Ovary (tissue), 3 donors: ENCODE measurements at regions not wholly inside any gene's neighbourhood (a gene's known extent, or its start where the extent isn't known, plus 50 kb on each side); places are given as distances from the start of the nearest gene placed in this dataset.

Experiments used
- POLR2A ChIP-seq: fragments of 450-650 bp; IDR thresholded peaks from one replicate; pipeline ENCODE4 v1.6.1; 2017; ENCODE audit warnings: antibody characterized with exemption, mild to moderate bottlenecking, moderate library complexity
- TF ChIP-seq, protein P1 (sequence below), 3 donors: fragments of 450-650 bp in 2 of 3; fragments of 200-600 bp in 1 of 3; IDR thresholded peaks; one replicate each; pipeline versions ENCODE4 v1.5.1 to v1.8.0; 2016 to 2022; ENCODE audit warnings: antibody characterized with exemption in 3 of 3, mild to moderate bottlenecking in 1 of 3
- donor health status: DM: no; HTN: no; CAD: no.

DNA sequence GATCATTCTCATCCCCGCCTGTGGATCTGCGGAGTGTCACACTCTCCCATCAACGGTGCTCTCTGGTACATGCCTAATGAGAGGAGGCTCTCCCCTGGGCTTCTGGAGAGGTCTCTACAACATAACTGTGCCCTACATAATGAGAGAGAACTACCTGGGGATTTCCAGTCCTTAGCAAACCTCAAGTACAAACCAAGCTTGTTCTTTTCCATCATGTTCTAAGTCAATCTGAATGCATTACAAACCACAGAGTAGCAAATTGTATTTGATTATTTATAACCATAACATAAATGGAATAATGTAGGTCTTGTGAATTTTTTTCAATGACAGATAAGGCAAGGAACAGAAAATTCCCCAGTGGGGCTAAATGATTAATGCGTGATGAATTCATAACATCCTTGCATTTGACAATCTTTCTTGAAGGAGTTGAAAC is 412.4 kb upstream of the NRP1 start:
- no peak for TF ChIP-seq POLR2A
- TF ChIP-seq, protein P1, sequence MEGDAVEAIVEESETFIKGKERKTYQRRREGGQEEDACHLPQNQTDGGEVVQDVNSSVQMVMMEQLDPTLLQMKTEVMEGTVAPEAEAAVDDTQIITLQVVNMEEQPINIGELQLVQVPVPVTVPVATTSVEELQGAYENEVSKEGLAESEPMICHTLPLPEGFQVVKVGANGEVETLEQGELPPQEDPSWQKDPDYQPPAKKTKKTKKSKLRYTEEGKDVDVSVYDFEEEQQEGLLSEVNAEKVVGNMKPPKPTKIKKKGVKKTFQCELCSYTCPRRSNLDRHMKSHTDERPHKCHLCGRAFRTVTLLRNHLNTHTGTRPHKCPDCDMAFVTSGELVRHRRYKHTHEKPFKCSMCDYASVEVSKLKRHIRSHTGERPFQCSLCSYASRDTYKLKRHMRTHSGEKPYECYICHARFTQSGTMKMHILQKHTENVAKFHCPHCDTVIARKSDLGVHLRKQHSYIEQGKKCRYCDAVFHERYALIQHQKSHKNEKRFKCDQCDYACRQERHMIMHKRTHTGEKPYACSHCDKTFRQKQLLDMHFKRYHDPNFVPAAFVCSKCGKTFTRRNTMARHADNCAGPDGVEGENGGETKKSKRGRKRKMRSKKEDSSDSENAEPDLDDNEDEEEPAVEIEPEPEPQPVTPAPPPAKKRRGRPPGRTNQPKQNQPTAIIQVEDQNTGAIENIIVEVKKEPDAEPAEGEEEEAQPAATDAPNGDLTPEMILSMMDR (IDR thresholded peaks at IDR 0.05) = no peak
